GM23338 (cell line): ENCODE measurements at regions not wholly inside any gene's neighbourhood (a gene's known extent, or its start where the extent isn't known, plus 50 kb on each side); places are given as distances from the start of the nearest gene placed in this dataset.

ENCODE experiments used
- CREB1 ChIP-seq: fragments of 250-450 bp; sonication (Bioruptor Pico); IDR thresholded peaks from 2 replicates; pipeline ENCODE4 v1.5.0; 2020; ENCODE audit warnings: low read depth, mild to moderate bottlenecking, moderate library complexity
- EZH2 ChIP-seq: fragments of 200-600 bp; sonication (generic); IDR thresholded peaks from one replicate; pipeline ENCODE4 v1.8.0; 2017; ENCODE audit warnings: antibody characterized with exemption, mild to moderate bottlenecking, low read depth; ENCODE audit not compliant: unreplicated experiment
- EZH2phosphoT487 ChIP-seq: fragments of 200-600 bp; sonication (generic); IDR thresholded peaks from one replicate; pipeline ENCODE4 v1.8.1; 2018; ENCODE audit warnings: antibody characterized with exemption; ENCODE audit not compliant: unreplicated experiment
- JUNB ChIP-seq: IDR thresholded peaks from one replicate; pipeline ENCODE4 v1.6.1; 2016; ENCODE audit warnings: antibody characterized with exemption; ENCODE audit not compliant: unreplicated experiment
- NANOG ChIP-seq: IDR thresholded peaks from 2 replicates; pipeline ENCODE4 v1.6.1; 2016; ENCODE audit warnings: antibody characterized with exemption, borderline replicate concordance
- POLR2AphosphoS5 ChIP-seq: IDR thresholded peaks from 2 replicates; pipeline ENCODE4 v1.6.1; 2016; ENCODE audit warnings: antibody characterized with exemption, low read depth
- STAT1 ChIP-seq: IDR thresholded peaks from one replicate; pipeline ENCODE4 v1.6.1; 2016; ENCODE audit warnings: antibody characterized with exemption; ENCODE audit not compliant: unreplicated experiment
- ZNF114 ChIP-seq: fragments of 250-450 bp; sonication (Bioruptor Pico); IDR thresholded peaks from 2 replicates; pipeline ENCODE4 v1.5.0; 2020; ENCODE audit warnings: mild to moderate bottlenecking, moderate library complexity
- ZNF331 ChIP-seq: fragments of 250-450 bp; sonication (Bioruptor Pico); IDR thresholded peaks from 2 replicates; pipeline ENCODE4 v1.5.0; 2020; ENCODE audit warnings: low read depth, mild to moderate bottlenecking, moderate library complexity
- TF ChIP-seq, protein P1 (sequence below), 2 experiments: fragments of 200-600 bp in 1 of 2; sonication (generic) in 1 of 2; conservative IDR thresholded peaks; 2 replicates each; pipeline versions ENCODE4 v1.5.1 to v1.6.1; 2016 to 2017; ENCODE audit warnings: antibody characterized with exemption in 2 of 2, low read depth in 2 of 2, mild to moderate bottlenecking in 2 of 2, moderate library complexity in 1 of 2
- TF ChIP-seq, protein P2 (sequence below): IDR thresholded peaks from 2 replicates; pipeline ENCODE4 v1.6.1; 2016; ENCODE audit warnings: antibody characterized with exemption
- TF ChIP-seq, protein P3 (sequence below): IDR thresholded peaks from one replicate; pipeline ENCODE4 v1.6.1; 2018; ENCODE audit warnings: antibody characterized with exemption; ENCODE audit not compliant: unreplicated experiment
- TF ChIP-seq, protein P4 (sequence below): fragments of 250-450 bp; sonication (Bioruptor Pico); IDR thresholded peaks from 2 replicates; pipeline ENCODE4 v1.5.0; 2020; ENCODE audit warnings: mild to moderate bottlenecking, moderate library complexity

DNA sequence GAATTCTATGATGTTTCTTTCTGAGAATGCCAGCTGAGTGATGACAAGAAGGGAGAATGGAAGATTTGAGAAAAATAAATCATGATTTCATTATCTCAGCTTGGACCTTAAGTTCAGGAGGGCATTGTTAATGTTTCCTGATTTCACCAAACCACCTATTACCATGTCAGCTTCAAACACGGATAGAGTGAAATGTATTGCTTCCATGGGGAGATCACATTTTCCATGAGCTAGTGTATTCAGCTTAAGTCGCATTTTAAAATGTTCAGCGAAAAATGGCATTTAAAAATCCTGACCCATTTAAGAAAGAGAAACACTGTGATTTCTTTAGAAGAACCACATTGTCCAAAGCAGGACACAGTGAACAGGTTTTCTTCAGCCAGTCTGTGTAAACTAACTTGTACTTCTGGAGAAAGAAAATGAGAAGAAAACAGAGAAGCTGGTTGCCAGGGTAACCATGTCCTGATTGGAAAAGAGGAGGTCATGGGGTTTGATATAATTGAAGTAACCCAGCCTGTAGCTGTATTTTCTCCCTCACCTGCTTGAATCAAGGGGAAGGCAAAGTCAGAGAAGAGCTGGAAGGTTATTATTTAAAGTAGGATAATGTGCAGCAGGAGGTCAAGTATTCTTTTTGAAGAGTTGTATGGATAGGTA, 684.1 kb upstream of the NRSN1 start:
- TF ChIP-seq, protein P1, sequence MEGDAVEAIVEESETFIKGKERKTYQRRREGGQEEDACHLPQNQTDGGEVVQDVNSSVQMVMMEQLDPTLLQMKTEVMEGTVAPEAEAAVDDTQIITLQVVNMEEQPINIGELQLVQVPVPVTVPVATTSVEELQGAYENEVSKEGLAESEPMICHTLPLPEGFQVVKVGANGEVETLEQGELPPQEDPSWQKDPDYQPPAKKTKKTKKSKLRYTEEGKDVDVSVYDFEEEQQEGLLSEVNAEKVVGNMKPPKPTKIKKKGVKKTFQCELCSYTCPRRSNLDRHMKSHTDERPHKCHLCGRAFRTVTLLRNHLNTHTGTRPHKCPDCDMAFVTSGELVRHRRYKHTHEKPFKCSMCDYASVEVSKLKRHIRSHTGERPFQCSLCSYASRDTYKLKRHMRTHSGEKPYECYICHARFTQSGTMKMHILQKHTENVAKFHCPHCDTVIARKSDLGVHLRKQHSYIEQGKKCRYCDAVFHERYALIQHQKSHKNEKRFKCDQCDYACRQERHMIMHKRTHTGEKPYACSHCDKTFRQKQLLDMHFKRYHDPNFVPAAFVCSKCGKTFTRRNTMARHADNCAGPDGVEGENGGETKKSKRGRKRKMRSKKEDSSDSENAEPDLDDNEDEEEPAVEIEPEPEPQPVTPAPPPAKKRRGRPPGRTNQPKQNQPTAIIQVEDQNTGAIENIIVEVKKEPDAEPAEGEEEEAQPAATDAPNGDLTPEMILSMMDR (conservative IDR thresholded peaks at IDR 0.05; ENCODE audit: low read depth in 2 of 2), result no peak
- TF ChIP-seq EZH2 (no peak), POLR2AphosphoS5 (no peak), JUNB (no peak), EZH2phosphoT487 (no peak), ZNF331 (CRISPR knock-in tag) (no peak), CREB1 (no peak), ZNF114 (no peak), STAT1 (no peak), NANOG (no peak)
- TF ChIP-seq, protein P2, sequence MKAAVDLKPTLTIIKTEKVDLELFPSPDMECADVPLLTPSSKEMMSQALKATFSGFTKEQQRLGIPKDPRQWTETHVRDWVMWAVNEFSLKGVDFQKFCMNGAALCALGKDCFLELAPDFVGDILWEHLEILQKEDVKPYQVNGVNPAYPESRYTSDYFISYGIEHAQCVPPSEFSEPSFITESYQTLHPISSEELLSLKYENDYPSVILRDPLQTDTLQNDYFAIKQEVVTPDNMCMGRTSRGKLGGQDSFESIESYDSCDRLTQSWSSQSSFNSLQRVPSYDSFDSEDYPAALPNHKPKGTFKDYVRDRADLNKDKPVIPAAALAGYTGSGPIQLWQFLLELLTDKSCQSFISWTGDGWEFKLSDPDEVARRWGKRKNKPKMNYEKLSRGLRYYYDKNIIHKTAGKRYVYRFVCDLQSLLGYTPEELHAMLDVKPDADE, result no peak
- TF ChIP-seq, protein P3, sequence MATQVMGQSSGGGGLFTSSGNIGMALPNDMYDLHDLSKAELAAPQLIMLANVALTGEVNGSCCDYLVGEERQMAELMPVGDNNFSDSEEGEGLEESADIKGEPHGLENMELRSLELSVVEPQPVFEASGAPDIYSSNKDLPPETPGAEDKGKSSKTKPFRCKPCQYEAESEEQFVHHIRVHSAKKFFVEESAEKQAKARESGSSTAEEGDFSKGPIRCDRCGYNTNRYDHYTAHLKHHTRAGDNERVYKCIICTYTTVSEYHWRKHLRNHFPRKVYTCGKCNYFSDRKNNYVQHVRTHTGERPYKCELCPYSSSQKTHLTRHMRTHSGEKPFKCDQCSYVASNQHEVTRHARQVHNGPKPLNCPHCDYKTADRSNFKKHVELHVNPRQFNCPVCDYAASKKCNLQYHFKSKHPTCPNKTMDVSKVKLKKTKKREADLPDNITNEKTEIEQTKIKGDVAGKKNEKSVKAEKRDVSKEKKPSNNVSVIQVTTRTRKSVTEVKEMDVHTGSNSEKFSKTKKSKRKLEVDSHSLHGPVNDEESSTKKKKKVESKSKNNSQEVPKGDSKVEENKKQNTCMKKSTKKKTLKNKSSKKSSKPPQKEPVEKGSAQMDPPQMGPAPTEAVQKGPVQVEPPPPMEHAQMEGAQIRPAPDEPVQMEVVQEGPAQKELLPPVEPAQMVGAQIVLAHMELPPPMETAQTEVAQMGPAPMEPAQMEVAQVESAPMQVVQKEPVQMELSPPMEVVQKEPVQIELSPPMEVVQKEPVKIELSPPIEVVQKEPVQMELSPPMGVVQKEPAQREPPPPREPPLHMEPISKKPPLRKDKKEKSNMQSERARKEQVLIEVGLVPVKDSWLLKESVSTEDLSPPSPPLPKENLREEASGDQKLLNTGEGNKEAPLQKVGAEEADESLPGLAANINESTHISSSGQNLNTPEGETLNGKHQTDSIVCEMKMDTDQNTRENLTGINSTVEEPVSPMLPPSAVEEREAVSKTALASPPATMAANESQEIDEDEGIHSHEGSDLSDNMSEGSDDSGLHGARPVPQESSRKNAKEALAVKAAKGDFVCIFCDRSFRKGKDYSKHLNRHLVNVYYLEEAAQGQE, result no peak
- TF ChIP-seq, protein P4, sequence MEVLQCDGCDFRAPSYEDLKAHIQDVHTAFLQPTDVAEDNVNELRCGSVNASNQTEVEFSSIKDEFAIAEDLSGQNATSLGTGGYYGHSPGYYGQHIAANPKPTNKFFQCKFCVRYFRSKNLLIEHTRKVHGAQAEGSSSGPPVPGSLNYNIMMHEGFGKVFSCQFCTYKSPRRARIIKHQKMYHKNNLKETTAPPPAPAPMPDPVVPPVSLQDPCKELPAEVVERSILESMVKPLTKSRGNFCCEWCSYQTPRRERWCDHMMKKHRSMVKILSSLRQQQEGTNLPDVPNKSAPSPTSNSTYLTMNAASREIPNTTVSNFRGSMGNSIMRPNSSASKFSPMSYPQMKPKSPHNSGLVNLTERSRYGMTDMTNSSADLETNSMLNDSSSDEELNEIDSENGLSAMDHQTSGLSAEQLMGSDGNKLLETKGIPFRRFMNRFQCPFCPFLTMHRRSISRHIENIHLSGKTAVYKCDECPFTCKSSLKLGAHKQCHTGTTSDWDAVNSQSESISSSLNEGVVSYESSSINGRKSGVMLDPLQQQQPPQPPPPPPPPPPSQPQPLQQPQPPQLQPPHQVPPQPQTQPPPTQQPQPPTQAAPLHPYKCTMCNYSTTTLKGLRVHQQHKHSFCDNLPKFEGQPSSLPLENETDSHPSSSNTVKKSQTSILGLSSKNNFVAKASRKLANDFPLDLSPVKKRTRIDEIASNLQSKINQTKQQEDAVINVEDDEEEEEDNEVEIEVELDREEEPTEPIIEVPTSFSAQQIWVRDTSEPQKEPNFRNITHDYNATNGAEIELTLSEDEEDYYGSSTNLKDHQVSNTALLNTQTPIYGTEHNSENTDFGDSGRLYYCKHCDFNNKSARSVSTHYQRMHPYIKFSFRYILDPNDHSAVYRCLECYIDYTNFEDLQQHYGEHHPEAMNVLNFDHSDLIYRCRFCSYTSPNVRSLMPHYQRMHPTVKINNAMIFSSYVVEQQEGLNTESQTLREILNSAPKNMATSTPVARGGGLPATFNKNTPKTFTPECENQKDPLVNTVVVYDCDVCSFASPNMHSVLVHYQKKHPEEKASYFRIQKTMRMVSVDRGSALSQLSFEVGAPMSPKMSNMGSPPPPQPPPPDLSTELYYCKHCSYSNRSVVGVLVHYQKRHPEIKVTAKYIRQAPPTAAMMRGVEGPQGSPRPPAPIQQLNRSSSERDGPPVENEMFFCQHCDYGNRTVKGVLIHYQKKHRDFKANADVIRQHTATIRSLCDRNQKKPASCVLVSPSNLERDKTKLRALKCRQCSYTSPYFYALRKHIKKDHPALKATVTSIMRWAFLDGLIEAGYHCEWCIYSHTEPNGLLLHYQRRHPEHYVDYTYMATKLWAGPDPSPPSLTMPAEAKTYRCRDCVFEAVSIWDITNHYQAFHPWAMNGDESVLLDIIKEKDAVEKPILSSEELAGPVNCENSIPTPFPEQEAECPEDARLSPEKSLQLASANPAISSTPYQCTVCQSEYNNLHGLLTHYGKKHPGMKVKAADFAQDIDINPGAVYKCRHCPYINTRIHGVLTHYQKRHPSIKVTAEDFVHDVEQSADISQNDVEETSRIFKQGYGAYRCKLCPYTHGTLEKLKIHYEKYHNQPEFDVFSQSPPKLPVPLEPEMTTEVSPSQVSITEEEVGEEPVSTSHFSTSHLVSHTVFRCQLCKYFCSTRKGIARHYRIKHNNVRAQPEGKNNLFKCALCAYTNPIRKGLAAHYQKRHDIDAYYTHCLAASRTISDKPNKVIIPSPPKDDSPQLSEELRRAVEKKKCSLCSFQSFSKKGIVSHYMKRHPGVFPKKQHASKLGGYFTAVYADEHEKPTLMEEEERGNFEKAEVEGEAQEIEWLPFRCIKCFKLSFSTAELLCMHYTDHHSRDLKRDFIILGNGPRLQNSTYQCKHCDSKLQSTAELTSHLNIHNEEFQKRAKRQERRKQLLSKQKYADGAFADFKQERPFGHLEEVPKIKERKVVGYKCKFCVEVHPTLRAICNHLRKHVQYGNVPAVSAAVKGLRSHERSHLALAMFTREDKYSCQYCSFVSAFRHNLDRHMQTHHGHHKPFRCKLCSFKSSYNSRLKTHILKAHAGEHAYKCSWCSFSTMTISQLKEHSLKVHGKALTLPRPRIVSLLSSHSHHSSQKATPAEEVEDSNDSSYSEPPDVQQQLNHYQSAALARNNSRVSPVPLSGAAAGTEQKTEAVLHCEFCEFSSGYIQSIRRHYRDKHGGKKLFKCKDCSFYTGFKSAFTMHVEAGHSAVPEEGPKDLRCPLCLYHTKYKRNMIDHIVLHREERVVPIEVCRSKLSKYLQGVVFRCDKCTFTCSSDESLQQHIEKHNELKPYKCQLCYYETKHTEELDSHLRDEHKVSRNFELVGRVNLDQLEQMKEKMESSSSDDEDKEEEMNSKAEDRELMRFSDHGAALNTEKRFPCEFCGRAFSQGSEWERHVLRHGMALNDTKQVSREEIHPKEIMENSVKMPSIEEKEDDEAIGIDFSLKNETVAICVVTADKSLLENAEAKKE (CRISPR knock-in tag), result no peak
